Left ventricle myocardium inferior (tissue), 1 donor: ENCODE measurements at regions not wholly inside any gene's neighbourhood (a gene's known extent, or its start where the extent isn't known, plus 50 kb on each side); places are given as distances from the start of the nearest gene placed in this dataset.

ENCODE experiments used
- DNase-seq: peaks from one replicate; pipeline ENCODE4 v3.0.0-alpha.2; 2020
- H3K27ac ChIP-seq: fragments of 200-600 bp; replicated peaks from 2 replicates; pipeline ENCODE4 v1.8.0; 2021
- H3K27me3 ChIP-seq: fragments of 200-600 bp; 2 replicates; pipeline ENCODE4 v1.8.0; 2021; ENCODE audit warnings: low read depth
- H3K36me3 ChIP-seq: fragments of 200-600 bp; 2 replicates; pipeline ENCODE4 v1.8.0; 2021
- H3K4me1 ChIP-seq: fragments of 200-600 bp; 2 replicates; pipeline ENCODE4 v1.8.0; 2021
- H3K4me3 ChIP-seq: fragments of 200-600 bp; 2 replicates; pipeline ENCODE4 v1.8.0; 2021; ENCODE audit warnings: mild to moderate bottlenecking, moderate library complexity
- H3K9me3 ChIP-seq: fragments of 200-600 bp; replicated peaks from 2 replicates; pipeline ENCODE4 v1.8.0; 2021
- CTCF ChIP-seq: fragments of 200-600 bp; IDR thresholded peaks from 2 replicates; pipeline ENCODE4 v1.8.0; 2021; ENCODE audit warnings: antibody characterized with exemption, mild to moderate bottlenecking, borderline replicate concordance
- intact Hi-C: fragments of 100-400 bp; cut with micrococcal nuclease; formaldehyde crosslinking; loops from one replicate; pipeline ENCODE4 v1.11.0; 2022
- donor health status: DM: no; HTN: yes; CAD: no; lungs with severe emphysema.

GRCh38 chr4:24240655-24241054 is 343.7 kb downstream of the DHX15 start:
- H3K36me3 ChIP-seq, result no peaks in the 10 kb centered on the region
- no peak overlapping the region for H3K4me3 ChIP-seq
- H3K27me3 ChIP-seq, result no peaks in the 10 kb centered on the region
- DNase-seq, result no peak
- no peaks in the 10 kb centered on the region for H3K9me3 ChIP-seq
- H3K27ac ChIP-seq, result no peak overlapping the region
- TF ChIP-seq CTCF, result no peak
- intact Hi-C loops, result no loop called here
- peaks cover 46% of the 10 kb centered on the region for H3K4me1 ChIP-seq

GRCh38 chr4:24237709-24238108 is 346.6 kb downstream of the DHX15 start:
- Histone ChIP-seq H3K27me3 (no peaks in the 10 kb centered on the region), H3K27ac (no peak overlapping the region), H3K4me3 (no peak overlapping the region), H3K4me1 (peaks cover 36% of the 10 kb centered on the region), H3K36me3 (no peaks in the 10 kb centered on the region), H3K9me3 (no peaks in the 10 kb centered on the region)
- DNase-seq, result no peak
- no peak for TF ChIP-seq CTCF
- intact Hi-C loops, result no loop called here

GRCh38 chr4:24236532-24236931 is 346.7 kb upstream of the PPARGC1A start:
- H3K9me3 ChIP-seq, result no peaks in the 10 kb centered on the region
- TF ChIP-seq CTCF, result no peak
- H3K4me1 ChIP-seq, result peaks cover 27% of the 10 kb centered on the region
- H3K4me3 ChIP-seq, result no peak overlapping the region
- no peaks in the 10 kb centered on the region for H3K27me3 ChIP-seq
- H3K27ac ChIP-seq, result no peak overlapping the region
- no peak for DNase-seq
- H3K36me3 ChIP-seq, result no peaks in the 10 kb centered on the region
- intact Hi-C loops, result no loop called here

- intact Hi-C loops, result no loop called here
- Histone ChIP-seq H3K27me3 (no peaks in the 10 kb centered on the region), H3K9me3 (no peaks in the 10 kb centered on the region), H3K27ac (no peak overlapping the region), H3K36me3 (no peaks in the 10 kb centered on the region), H3K4me1 (peaks cover 23% of the 10 kb centered on the region), H3K4me3 (no peak overlapping the region)
- no peak for TF ChIP-seq CTCF
- no peak for DNase-seq
These were observed 346.3 kb upstream of the PPARGC1A start for GRCh38 chr4:24236120-24236519.

- Histone ChIP-seq H3K4me1 (peaks cover 18% of the 10 kb centered on the region), H3K9me3 (no peaks in the 10 kb centered on the region), H3K27me3 (no peaks in the 10 kb centered on the region), H3K27ac (no peak overlapping the region), H3K36me3 (no peaks in the 10 kb centered on the region), H3K4me3 (no peak overlapping the region)
- no peak for TF ChIP-seq CTCF
- no peak for DNase-seq
- intact Hi-C loops, result no loop called here
These were observed 345.8 kb upstream of the PPARGC1A start for GRCh38 chr4:24235618-24236017.

- Histone ChIP-seq H3K27ac (peak overlapping the region; percentile 37), H3K36me3 (no peaks in the 10 kb centered on the region), H3K4me1 (peaks cover 13% of the 10 kb centered on the region), H3K4me3 (no peak overlapping the region), H3K9me3 (no peaks in the 10 kb centered on the region), H3K27me3 (no peaks in the 10 kb centered on the region)
- intact Hi-C loops, result no loop called here
- TF ChIP-seq CTCF, result no peak
- DNase-seq, result no peak
These were observed 344.5 kb upstream of the PPARGC1A start for GRCh38 chr4:24234288-24234848.
